Upper lobe of left lung (tissue), 6 donors: ENCODE measurements at regions not wholly inside any gene's neighbourhood (a gene's known extent, or its start where the extent isn't known, plus 50 kb on each side); places are given as distances from the start of the nearest gene placed in this dataset.

Experiments used
- ATAC-seq, 2 donors: fragments of 200-7000 bp; cut with Tn5 transposase; one replicate each; pipeline ENCODE4 v1.9.1; 2022; ENCODE audit warnings: mild to moderate bottlenecking in 2 of 2, moderate library complexity in 2 of 2; ENCODE audit not compliant: low FRiP score in 2 of 2
- DNase-seq, 2 donors: peaks; one replicate each; pipeline ENCODE4 v3.0.0-alpha.2; 2019 to 2020
- H3K27ac ChIP-seq, 4 donors: fragments of 200-600 bp; sonication (generic); one replicate each; pipeline ENCODE4 v1.5.1; 2016 to 2019
- H3K27me3 ChIP-seq, 4 donors: fragments of 200-600 bp; sonication (generic); one replicate each; pipeline ENCODE4 v1.5.1; 2017 to 2019
- H3K36me3 ChIP-seq, 4 donors: fragments of 200-600 bp; sonication (generic); one replicate each; pipeline ENCODE4 v1.5.1; 2016 to 2019
- H3K4me1 ChIP-seq, 4 donors: fragments of 200-600 bp; sonication (generic); one replicate each; pipeline ENCODE4 v1.5.1; 2018 to 2019
- H3K4me3 ChIP-seq, 4 donors: fragments of 200-600 bp; sonication (generic); one replicate each; pipeline ENCODE4 v1.5.1; 2017 to 2019; ENCODE audit warnings: mild to moderate bottlenecking in 2 of 4, moderate library complexity in 1 of 4
- H3K9me3 ChIP-seq, 4 donors: fragments of 200-600 bp; sonication (generic); one replicate each; pipeline ENCODE4 v1.5.1; 2018 to 2019
- EP300 ChIP-seq, 4 donors: sonication (generic); formaldehyde crosslinking; IDR thresholded peaks; one replicate each; pipeline ENCODE4 v1.5.1; 2017; ENCODE audit warnings: antibody characterized with exemption in 4 of 4, control low read depth in 2 of 4
- POLR2A ChIP-seq, 4 donors: fragments of 450-650 bp; IDR thresholded peaks; one replicate each; pipeline ENCODE4 v1.5.1; 2016 to 2017; ENCODE audit warnings: antibody characterized with exemption in 4 of 4, mild to moderate bottlenecking in 2 of 4
- POLR2AphosphoS5 ChIP-seq, 2 donors: sonication (generic); formaldehyde crosslinking; IDR thresholded peaks; one replicate each; pipeline ENCODE4 v1.5.1; 2017; ENCODE audit warnings: antibody characterized with exemption in 2 of 2
- WGBS, 2 donors: methylation state at CpG; one replicate each; pipeline ENCODE4 v1.1.5; 2017 to 2018; 5-methylcytosine and 5-hydroxymethylcytosine counted together
- TF ChIP-seq, protein P1 (sequence below), 6 experiments: fragments of 450-650 bp in 4 of 6; fragments of 200-600 bp in 2 of 6; sonication (generic) in 2 of 6; IDR thresholded peaks; one replicate each; pipeline ENCODE4 v1.5.1; 2016 to 2019; ENCODE audit warnings: antibody characterized with exemption in 6 of 6
- donor health status: DM: no; HTN: no; CAD: no; lungs with moderate emphysema.
- donor health status: DM: no; HTN: yes; CAD: no; lungs with severe emphysema.

- TF ChIP-seq POLR2A (IDR thresholded peaks at IDR 0.05): no peak
- no peak for TF ChIP-seq POLR2AphosphoS5 (IDR thresholded peaks at IDR 0.05)
- no peak for TF ChIP-seq EP300 (IDR thresholded peaks at IDR 0.05)
- TF ChIP-seq, protein P1, sequence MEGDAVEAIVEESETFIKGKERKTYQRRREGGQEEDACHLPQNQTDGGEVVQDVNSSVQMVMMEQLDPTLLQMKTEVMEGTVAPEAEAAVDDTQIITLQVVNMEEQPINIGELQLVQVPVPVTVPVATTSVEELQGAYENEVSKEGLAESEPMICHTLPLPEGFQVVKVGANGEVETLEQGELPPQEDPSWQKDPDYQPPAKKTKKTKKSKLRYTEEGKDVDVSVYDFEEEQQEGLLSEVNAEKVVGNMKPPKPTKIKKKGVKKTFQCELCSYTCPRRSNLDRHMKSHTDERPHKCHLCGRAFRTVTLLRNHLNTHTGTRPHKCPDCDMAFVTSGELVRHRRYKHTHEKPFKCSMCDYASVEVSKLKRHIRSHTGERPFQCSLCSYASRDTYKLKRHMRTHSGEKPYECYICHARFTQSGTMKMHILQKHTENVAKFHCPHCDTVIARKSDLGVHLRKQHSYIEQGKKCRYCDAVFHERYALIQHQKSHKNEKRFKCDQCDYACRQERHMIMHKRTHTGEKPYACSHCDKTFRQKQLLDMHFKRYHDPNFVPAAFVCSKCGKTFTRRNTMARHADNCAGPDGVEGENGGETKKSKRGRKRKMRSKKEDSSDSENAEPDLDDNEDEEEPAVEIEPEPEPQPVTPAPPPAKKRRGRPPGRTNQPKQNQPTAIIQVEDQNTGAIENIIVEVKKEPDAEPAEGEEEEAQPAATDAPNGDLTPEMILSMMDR (IDR thresholded peaks at IDR 0.05): no peak
- Histone ChIP-seq H3K27ac (no peak overlapping the region), H3K4me1 (no peaks in the 10 kb centered on the region), H3K9me3 (no peaks in the 10 kb centered on the region), H3K27me3 (no peaks in the 10 kb centered on the region), H3K4me3 (no peak overlapping the region), H3K36me3 (no peaks in the 10 kb centered on the region)
- ATAC-seq: no peak
- DNase-seq: no peak
- WGBS, 2 donors: 72 to 86% methylated on average over 1 of the region's 1 CpG
Measured at GRCh38 chr14:46279776-46280175, 371.8 kb downstream of the RPL10L start.

GRCh38 chr14:46279327-46279726 lies 372.3 kb downstream of the RPL10L start:
- H3K27ac ChIP-seq: no peak overlapping the region
- H3K9me3 ChIP-seq: no peaks in the 10 kb centered on the region
- 62 to 65% methylated on average over 6 of the region's 6 CpGs for WGBS, 2 donors
- no peaks in the 10 kb centered on the region for H3K4me1 ChIP-seq
- DNase-seq (no peak), ATAC-seq (no peak)
- no peaks in the 10 kb centered on the region for H3K27me3 ChIP-seq
- H3K4me3 ChIP-seq: no peak overlapping the region
- H3K36me3 ChIP-seq: no peaks in the 10 kb centered on the region
- TF ChIP-seq EP300 (IDR thresholded peaks at IDR 0.05) (no peak), POLR2AphosphoS5 (IDR thresholded peaks at IDR 0.05) (no peak), POLR2A (IDR thresholded peaks at IDR 0.05) (no peak)
- TF ChIP-seq, protein P1 (IDR thresholded peaks at IDR 0.05): no peak

GRCh38 chr14:46259536-46259935 lies 392.0 kb downstream of the RPL10L start:
- H3K4me1 ChIP-seq: no peaks in the 10 kb centered on the region
- ATAC-seq: no peak
- no peak for TF ChIP-seq EP300 (IDR thresholded peaks at IDR 0.05)
- TF ChIP-seq, protein P1 (IDR thresholded peaks at IDR 0.05): no peak
- TF ChIP-seq POLR2A (IDR thresholded peaks at IDR 0.05): no peak
- no peak for TF ChIP-seq POLR2AphosphoS5 (IDR thresholded peaks at IDR 0.05)
- no peaks in the 10 kb centered on the region for H3K36me3 ChIP-seq
- 46 to 55% methylated on average over 4 of the region's 4 CpGs for WGBS, 2 donors
- no peak overlapping the region for H3K27ac ChIP-seq
- no peaks in the 10 kb centered on the region for H3K27me3 ChIP-seq
- no peaks in the 10 kb centered on the region for H3K9me3 ChIP-seq
- H3K4me3 ChIP-seq: no peak overlapping the region
- DNase-seq: no peak

DNA sequence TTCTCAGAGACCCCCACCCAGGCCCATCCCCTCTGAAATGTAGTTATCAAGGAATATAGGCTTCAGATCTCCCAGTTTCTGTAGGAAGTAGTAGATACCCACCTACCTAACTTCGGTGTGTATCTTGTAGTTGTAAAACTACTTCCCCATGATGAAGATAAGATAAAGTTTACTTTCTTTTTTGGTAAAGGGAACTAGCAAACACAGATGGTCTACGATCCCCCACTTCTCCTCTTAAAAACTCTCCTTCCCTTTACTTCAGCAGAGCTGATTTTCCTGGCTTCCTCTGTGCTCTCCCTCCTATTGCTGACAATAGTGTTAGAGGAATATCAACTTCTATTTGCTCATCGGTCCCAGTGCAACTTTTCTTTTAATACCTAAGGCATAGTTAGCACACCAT lies 395.2 kb downstream of the RPL10L start:
- WGBS, 2 donors: 40 to 66% methylated on average over 3 of the region's 3 CpGs
- no peaks in the 10 kb centered on the region for H3K9me3 ChIP-seq
- no peak for DNase-seq
- ATAC-seq: no peak
- H3K36me3 ChIP-seq: no peaks in the 10 kb centered on the region
- H3K27ac ChIP-seq: no peak overlapping the region
- no peak overlapping the region for H3K4me3 ChIP-seq
- H3K27me3 ChIP-seq: no peaks in the 10 kb centered on the region
- H3K4me1 ChIP-seq: no peaks in the 10 kb centered on the region
- TF ChIP-seq EP300 (IDR thresholded peaks at IDR 0.05) (no peak), POLR2A (IDR thresholded peaks at IDR 0.05) (no peak), POLR2AphosphoS5 (IDR thresholded peaks at IDR 0.05) (no peak)
- TF ChIP-seq, protein P1 (IDR thresholded peaks at IDR 0.05): no peak

- no peaks in the 10 kb centered on the region for H3K9me3 ChIP-seq
- TF ChIP-seq, protein P1 (IDR thresholded peaks at IDR 0.05): peak in 4 of 6 experiments; percentile 24 to 44 (median 32)
- no peak for TF ChIP-seq POLR2A (IDR thresholded peaks at IDR 0.05)
- no peak overlapping the region for H3K4me3 ChIP-seq
- H3K27ac ChIP-seq: no peak overlapping the region
- H3K36me3 ChIP-seq: no peaks in the 10 kb centered on the region
- no peaks in the 10 kb centered on the region for H3K27me3 ChIP-seq
- no peak for ATAC-seq
- H3K4me1 ChIP-seq: no peaks in the 10 kb centered on the region
- DNase-seq: no peak
Measured at GRCh38 chr14:46250113-46250703, 401.4 kb downstream of the RPL10L start.
